Muscle of leg (tissue), 3 donors: ENCODE measurements at regions not wholly inside any gene's neighbourhood (a gene's known extent, or its start where the extent isn't known, plus 50 kb on each side); places are given as distances from the start of the nearest gene placed in this dataset.
A peak's percentile ranks its signal among the peaks of the same experiment; 100 is the strongest.

Source experiments
- DNase-seq: peaks from one replicate; pipeline ENCODE4 v3.0.0; 2013
- H3K27ac ChIP-seq: one replicate; pipeline ENCODE4 v1.5.1; 2013; ENCODE audit warnings: mild to moderate bottlenecking, low read length, control low read depth
- H3K27me3 ChIP-seq: one replicate; pipeline ENCODE4 v1.6.1; 2013; ENCODE audit warnings: low read length; ENCODE audit not compliant: control insufficient read depth, insufficient read depth
- H3K36me3 ChIP-seq: one replicate; pipeline ENCODE4 v1.6.1; 2013; ENCODE audit warnings: low read length; ENCODE audit not compliant: control insufficient read depth, insufficient read depth
- H3K4me1 ChIP-seq: one replicate; pipeline ENCODE4 v1.6.1; 2013; ENCODE audit warnings: low read length; ENCODE audit not compliant: control insufficient read depth, insufficient read depth
- H3K4me3 ChIP-seq: one replicate; pipeline ENCODE4 v1.5.1; 2013; ENCODE audit warnings: low read length, control low read depth
- H3K9me3 ChIP-seq: replicated peaks from 2 replicates; pipeline ENCODE4 v1.6.1; 2013; ENCODE audit warnings: low read depth, low read length; ENCODE audit not compliant: control insufficient read depth
- WGBS: methylation state at CpG from one replicate; pipeline ENCODE4 v1.1.5; 2013; ENCODE audit warnings: missing lambda C conversion rate; ENCODE audit not compliant: insufficient coverage; 5-methylcytosine and 5-hydroxymethylcytosine counted together

DNA sequence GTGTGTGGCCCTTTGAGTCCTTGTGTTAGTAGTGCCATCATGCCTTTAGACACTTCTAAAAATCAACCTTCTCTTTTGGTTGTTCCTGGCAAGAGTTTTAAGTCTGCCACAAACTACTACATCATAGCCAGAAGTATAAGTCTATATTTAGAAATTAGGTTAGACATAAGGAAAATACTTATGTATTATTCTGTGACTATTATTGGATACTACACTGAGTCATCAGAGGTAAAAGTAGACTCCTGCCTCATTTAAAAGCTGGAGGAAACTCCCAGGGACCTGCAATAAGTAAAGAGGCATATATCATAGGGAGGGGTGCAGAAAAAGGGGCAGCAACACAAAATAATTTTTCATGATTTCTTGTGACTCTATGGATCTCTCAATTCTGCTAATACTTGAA lies 99.4 kb upstream of the OSR1 start:
- no peak overlapping the region for H3K4me3 ChIP-seq
- no peak for DNase-seq
- no peak overlapping the region for H3K27ac ChIP-seq

DNA sequence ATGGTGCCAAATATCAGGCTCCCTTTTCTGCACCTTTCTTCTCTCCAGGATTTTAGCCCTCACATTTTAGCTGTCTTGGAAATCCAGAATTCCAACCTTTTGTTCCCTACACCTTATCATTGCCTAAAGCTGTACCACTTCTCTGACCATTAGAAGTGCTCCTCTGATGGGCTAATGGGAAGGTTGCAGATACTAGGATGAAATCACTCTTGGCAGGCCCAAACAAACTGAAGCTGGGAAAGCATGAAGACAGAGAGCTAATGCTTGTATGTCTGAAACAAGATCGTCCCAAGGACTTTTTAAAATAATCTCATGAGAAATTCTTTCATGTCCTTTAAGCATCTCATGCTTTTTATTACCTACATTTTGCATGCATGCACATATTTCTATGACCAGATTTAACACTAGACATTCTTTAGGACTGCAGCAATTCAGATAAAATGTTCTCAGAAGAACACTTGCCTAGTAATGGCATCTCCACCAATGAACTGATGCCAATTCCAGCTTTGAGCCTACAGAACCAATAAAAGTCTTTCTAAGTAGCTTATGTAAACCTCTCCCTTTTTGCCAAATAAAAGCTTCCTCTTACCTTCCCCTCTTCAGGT lies 98.4 kb upstream of the OSR1 start:
- Histone ChIP-seq H3K27ac (no peak overlapping the region), H3K36me3 (no peaks in the 10 kb centered on the region), H3K4me3 (no peak overlapping the region), H3K27me3 (no peaks in the 10 kb centered on the region), H3K4me1 (peaks cover 4% of the 10 kb centered on the region), H3K9me3 (peaks cover 3% of the 10 kb centered on the region)
- no CpG with 5 or more reads among the region's 1 CpG for WGBS
- peak; percentile 72 for DNase-seq

More for the DNA sequence above, 99.4 kb upstream of the OSR1 start:
- H3K9me3 ChIP-seq, result peaks cover 3% of the 10 kb centered on the region
- peaks cover 5% of the 10 kb centered on the region for H3K4me1 ChIP-seq
- no peaks in the 10 kb centered on the region for H3K27me3 ChIP-seq
- H3K36me3 ChIP-seq, result no peaks in the 10 kb centered on the region

DNA sequence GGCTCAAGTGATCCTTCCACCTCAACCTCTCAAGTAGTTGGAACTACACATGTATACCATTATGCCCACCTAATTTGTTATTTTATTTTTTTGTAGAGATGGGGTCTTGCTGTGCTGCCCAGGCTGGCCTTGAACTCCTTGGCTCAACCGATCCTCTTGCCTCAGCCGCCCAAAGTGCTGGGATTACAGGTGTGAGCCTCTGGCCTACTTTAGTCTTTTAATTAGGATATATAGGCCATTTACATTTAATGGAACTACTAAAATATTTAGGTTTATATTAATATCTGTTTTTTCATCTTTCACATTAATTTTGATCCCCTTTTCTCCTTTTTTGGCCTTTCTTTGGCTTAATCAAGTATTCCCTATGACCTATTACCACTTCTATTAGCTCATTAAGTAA lies 95.7 kb upstream of the OSR1 start:
- Histone ChIP-seq H3K4me1 (no peaks in the 10 kb centered on the region), H3K9me3 (peaks cover 3% of the 10 kb centered on the region), H3K27me3 (no peaks in the 10 kb centered on the region), H3K4me3 (no peak overlapping the region), H3K27ac (no peak overlapping the region), H3K36me3 (no peaks in the 10 kb centered on the region)
- no peak for DNase-seq
- WGBS, result no CpG with 5 or more reads among the region's 2 CpGs

DNA sequence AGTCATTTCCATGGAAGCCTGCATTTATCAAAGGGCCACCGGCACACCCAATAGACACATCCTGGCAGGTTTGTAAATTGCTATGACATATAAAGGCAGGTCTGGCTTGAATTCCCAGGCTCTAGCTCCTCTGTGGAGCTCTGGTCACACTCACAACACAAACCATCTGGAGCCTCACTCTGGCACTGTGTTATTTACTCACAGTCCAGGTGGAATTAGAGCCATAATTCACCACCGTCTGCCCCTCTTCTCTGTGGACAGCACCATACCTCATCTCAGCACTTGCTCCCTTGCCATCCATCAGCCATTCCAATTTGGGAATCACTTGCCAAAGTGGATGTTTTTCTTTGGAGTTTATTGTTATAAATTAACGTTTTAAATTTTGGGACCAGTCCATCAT lies 84.3 kb upstream of the OSR1 start:
- WGBS, result no CpG with 5 or more reads among the region's 3 CpGs
- Histone ChIP-seq H3K9me3 (no peaks in the 10 kb centered on the region), H3K4me3 (no peak overlapping the region), H3K27ac (no peak overlapping the region), H3K36me3 (no peaks in the 10 kb centered on the region), H3K4me1 (no peaks in the 10 kb centered on the region), H3K27me3 (peaks cover 2% of the 10 kb centered on the region)
- DNase-seq, result no peak

DNA sequence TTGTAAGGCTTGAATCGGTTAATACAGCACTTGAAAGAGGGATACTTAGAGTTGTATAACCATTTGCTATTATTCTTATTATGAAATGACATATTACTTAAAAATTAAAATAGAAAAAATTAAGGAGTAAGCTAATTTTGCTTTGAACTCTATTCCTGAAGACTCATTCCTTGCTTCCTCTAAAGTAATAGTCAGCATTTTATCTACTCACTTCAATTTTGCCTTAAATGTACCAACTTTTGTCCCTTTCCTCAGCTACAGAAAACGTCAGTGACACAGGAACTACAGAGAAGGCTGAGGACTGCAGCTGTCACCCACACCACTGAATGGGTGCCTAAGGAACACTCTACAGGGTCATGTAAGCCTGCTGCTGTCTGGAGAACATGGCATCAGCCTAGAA lies 80.7 kb upstream of the OSR1 start:
- Histone ChIP-seq H3K9me3 (no peaks in the 10 kb centered on the region), H3K27me3 (peaks cover 2% of the 10 kb centered on the region), H3K4me3 (no peak overlapping the region), H3K27ac (no peak overlapping the region), H3K4me1 (no peaks in the 10 kb centered on the region), H3K36me3 (no peaks in the 10 kb centered on the region)
- no peak for DNase-seq
- 50% methylated on average over 1 of the region's 2 CpGs for WGBS

DNA sequence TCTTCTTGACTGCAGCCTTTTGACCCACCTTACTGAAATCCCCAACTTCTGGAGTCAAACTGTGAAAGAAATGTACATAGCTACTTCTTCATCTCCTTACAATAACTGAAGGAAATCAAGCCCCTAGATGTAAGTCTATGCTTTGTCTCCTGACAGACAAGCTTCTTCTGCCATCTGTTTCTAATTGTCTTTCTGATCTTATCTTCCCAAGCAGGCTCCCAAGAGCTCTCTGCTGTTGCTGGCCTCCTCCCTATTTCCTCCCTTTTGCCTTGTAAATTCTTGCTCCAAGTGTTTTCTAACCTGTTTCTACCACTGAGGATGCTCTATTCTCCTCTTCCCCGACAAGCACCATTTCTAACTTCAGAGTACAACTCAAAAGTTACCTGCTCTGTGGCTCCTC lies 77.4 kb upstream of the OSR1 start:
- Histone ChIP-seq H3K9me3 (no peaks in the 10 kb centered on the region), H3K27me3 (peaks cover 2% of the 10 kb centered on the region), H3K27ac (no peak overlapping the region), H3K4me3 (no peak overlapping the region), H3K36me3 (no peaks in the 10 kb centered on the region), H3K4me1 (no peaks in the 10 kb centered on the region)
- DNase-seq, result peak; percentile 23
- WGBS, result 0% methylated on average over 1 of the region's 1 CpG

DNA sequence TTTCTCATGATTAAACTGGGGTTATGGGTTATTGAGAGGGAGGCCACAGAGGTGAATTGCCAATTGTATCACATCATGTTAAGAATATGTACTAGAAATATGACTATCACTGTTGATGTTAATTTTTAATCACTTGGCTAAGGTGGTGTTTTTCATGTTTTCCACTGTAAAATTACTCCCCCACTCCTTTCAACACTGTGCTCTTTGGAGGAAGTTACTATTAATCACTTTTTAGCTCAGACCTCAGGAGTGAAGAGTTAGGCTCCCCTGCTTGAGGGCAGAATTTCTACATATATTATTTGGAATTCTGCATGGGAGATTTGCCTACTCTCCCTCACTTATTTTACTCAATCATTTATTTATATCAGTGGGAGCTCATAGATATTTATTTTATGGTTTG lies 76.0 kb upstream of the OSR1 start:
- no peak overlapping the region for H3K4me3 ChIP-seq
- no peak for DNase-seq
- no peaks in the 10 kb centered on the region for H3K27me3 ChIP-seq
- no peaks in the 10 kb centered on the region for H3K9me3 ChIP-seq
- H3K4me1 ChIP-seq, result no peaks in the 10 kb centered on the region
- no peaks in the 10 kb centered on the region for H3K36me3 ChIP-seq
- no peak overlapping the region for H3K27ac ChIP-seq

DNA sequence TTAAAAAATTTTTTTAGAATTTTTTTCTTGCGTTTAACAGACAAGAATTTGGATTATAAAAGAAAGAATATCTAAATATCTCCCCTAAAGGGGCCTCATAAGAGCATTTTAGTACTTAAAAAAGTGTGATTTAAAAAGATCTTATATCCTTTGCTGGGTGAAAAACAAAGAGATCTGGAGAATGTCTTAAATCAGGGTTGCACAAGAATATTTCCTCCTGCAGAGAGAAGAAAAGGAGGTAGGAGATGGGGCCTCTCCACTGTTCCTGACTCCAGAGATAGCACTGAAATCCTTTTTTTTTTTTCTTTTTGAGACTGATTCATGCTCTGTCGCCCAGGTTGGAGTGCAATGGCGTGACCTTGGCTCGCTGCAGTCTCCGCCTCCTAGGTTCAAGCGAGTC lies 68.5 kb upstream of the OSR1 start:
- H3K27me3 ChIP-seq, result no peaks in the 10 kb centered on the region
- no peak for DNase-seq
- H3K4me3 ChIP-seq, result no peak overlapping the region
- no peaks in the 10 kb centered on the region for H3K4me1 ChIP-seq
- no peak overlapping the region for H3K27ac ChIP-seq
- no peaks in the 10 kb centered on the region for H3K36me3 ChIP-seq
- WGBS, result 95% methylated on average over 5 of the region's 6 CpGs
- no peaks in the 10 kb centered on the region for H3K9me3 ChIP-seq

DNA sequence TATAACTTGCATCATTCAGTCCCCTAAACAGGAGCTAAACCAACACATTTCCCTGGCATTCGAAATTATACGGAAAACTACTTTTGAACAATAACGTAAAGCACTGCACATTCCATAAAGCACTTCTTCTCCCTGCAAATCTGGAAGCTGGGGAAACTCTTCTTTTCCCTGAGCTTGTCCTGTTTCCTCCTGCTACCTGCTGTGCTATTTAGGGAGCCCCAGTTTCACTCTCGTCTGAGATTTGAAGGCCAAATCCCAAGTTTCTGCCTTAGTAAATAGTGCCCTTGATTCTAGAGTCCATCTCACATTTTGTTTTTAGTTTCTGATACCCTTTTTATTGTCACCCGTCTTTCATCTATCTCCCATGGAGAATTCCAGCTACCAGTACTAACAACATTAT lies 67.7 kb upstream of the OSR1 start:
- Histone ChIP-seq H3K27me3 (no peaks in the 10 kb centered on the region), H3K27ac (no peak overlapping the region), H3K4me1 (no peaks in the 10 kb centered on the region), H3K4me3 (no peak overlapping the region), H3K9me3 (no peaks in the 10 kb centered on the region), H3K36me3 (no peaks in the 10 kb centered on the region)
- 84% methylated on average over 4 of the region's 5 CpGs for WGBS
- no peak for DNase-seq

DNA sequence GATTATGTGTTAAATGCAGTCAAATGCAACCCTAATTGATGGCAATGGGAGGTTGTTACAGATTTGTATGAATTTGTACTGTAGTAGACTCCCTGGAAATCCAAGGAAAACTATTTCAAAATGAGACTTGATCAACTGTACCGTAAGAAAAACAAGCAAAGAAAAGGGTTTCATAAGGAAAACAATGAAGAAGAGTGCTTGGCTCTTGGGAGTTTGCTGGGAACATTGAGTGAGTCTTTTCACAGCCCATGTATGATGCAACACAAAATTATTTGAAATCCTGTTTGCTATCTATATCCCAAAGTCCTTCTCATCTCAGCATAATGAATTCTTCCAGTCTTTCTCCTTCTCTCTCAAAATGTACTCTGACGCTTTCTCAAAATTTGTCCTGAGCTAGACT lies 67.0 kb upstream of the OSR1 start:
- H3K27ac ChIP-seq, result no peak overlapping the region

GRCh38 chr2:19419211-19419880 lies 60.9 kb upstream of the OSR1 start:
- Histone ChIP-seq H3K4me1 (no peaks in the 10 kb centered on the region), H3K9me3 (no peaks in the 10 kb centered on the region), H3K27ac (no peak overlapping the region), H3K36me3 (no peaks in the 10 kb centered on the region), H3K27me3 (no peaks in the 10 kb centered on the region), H3K4me3 (no peak overlapping the region)
- 58% methylated on average over 2 of the region's 3 CpGs for WGBS
- DNase-seq, result peak; percentile 44

More for the DNA sequence above, 67.0 kb upstream of the OSR1 start:
- Histone ChIP-seq H3K9me3 (no peaks in the 10 kb centered on the region), H3K4me1 (no peaks in the 10 kb centered on the region), H3K4me3 (no peak overlapping the region), H3K36me3 (no peaks in the 10 kb centered on the region), H3K27me3 (no peaks in the 10 kb centered on the region)
- WGBS, result 76% methylated on average over 2 of the region's 2 CpGs
- peak; percentile 59 for DNase-seq
